Prostate gland (tissue), 2 donors: ENCODE measurements at regions not wholly inside any gene's neighbourhood (a gene's known extent, or its start where the extent isn't known, plus 50 kb on each side); places are given as distances from the start of the nearest gene placed in this dataset.

ENCODE experiments used
- DNase-seq: peaks from one replicate; pipeline ENCODE4 v3.0.0-alpha.2; 2019; ENCODE audit warnings: low spot score
- H3K27ac ChIP-seq, 2 donors: fragments of 200-600 bp; sonication (generic); 2 replicates each; pipeline ENCODE4 v1.5.1; 2017 to 2019
- H3K27me3 ChIP-seq: fragments of 200-600 bp; sonication (generic); replicated peaks from 2 replicates; pipeline ENCODE4 v1.5.1; 2019; ENCODE audit not compliant: insufficient read depth
- H3K36me3 ChIP-seq, 2 donors: fragments of 200-600 bp; sonication (generic); 1 replicate in 1 of 2; 2 replicates in 1 of 2; pipeline versions ENCODE4 v1.5.1 to v1.8.1; 2017 to 2019
- H3K4me1 ChIP-seq: fragments of 200-600 bp; sonication (generic); replicated peaks from 2 replicates; pipeline ENCODE4 v1.5.1; 2019
- H3K4me3 ChIP-seq, 2 donors: fragments of 200-600 bp; sonication (generic); 2 replicates each; pipeline ENCODE4 v1.5.1; 2017 to 2019
- H3K9me3 ChIP-seq: fragments of 200-600 bp; sonication (generic); 2 replicates; pipeline ENCODE4 v1.5.1; 2017
- CTCF ChIP-seq, 4 experiments: fragments of 200-600 bp in 2 of 4; fragments of 450-650 bp in 2 of 4; sonication (generic) in 2 of 4; IDR thresholded peaks; 1 replicate in 3 of 4; 2 replicates in 1 of 4; pipeline ENCODE4 v1.5.1; 2016 to 2019; ENCODE audit warnings: antibody characterized with exemption in 4 of 4, mild to moderate bottlenecking in 2 of 4, moderate library complexity in 2 of 4
- POLR2A ChIP-seq: fragments of 450-650 bp; IDR thresholded peaks from one replicate; pipeline ENCODE4 v1.6.1; 2016; ENCODE audit warnings: antibody characterized with exemption, mild to moderate bottlenecking
- POLR2AphosphoS5 ChIP-seq: sonication (generic); formaldehyde crosslinking; IDR thresholded peaks from one replicate; pipeline ENCODE4 v1.6.1; 2017; ENCODE audit warnings: antibody characterized with exemption
- WGBS: methylation state at CpG from one replicate; pipeline ENCODE4 v1.1.5; 2018; 5-methylcytosine and 5-hydroxymethylcytosine counted together
- intact Hi-C: fragments of 100-400 bp; cut with DNase I; formaldehyde crosslinking; loops from one replicate; pipeline ENCODE4 v1.14.2; 2022

GRCh38 chr7:84813376-84813775 is 373.5 kb downstream of the SEMA3D start:
- Histone ChIP-seq H3K27ac (no peak overlapping the region), H3K4me1 (no peaks in the 10 kb centered on the region), H3K4me3 (no peak overlapping the region), H3K9me3 (no peaks in the 10 kb centered on the region), H3K27me3 (no peaks in the 10 kb centered on the region), H3K36me3 (no peaks in the 10 kb centered on the region)
- WGBS: 35% methylated on average over 2 of the region's 2 CpGs
- DNase-seq: no peak
- intact Hi-C loops: no loop called here
- no peak for TF ChIP-seq CTCF (IDR thresholded peaks at IDR 0.05)
- TF ChIP-seq POLR2A: no peak
- no peak for TF ChIP-seq POLR2AphosphoS5

- no peak for DNase-seq
- TF ChIP-seq POLR2AphosphoS5 (no peak), CTCF (IDR thresholded peaks at IDR 0.05) (no peak), POLR2A (no peak)
- Histone ChIP-seq H3K27me3 (no peaks in the 10 kb centered on the region), H3K9me3 (no peaks in the 10 kb centered on the region), H3K4me3 (no peak overlapping the region), H3K27ac (no peak overlapping the region), H3K36me3 (no peaks in the 10 kb centered on the region), H3K4me1 (no peaks in the 10 kb centered on the region)
- 72% methylated on average over 2 of the region's 2 CpGs for WGBS
- intact Hi-C loops: no loop called here
These were observed 374.8 kb downstream of the SEMA3D start for GRCh38 chr7:84812021-84812420.

GRCh38 chr7:84811362-84811761 is 375.5 kb downstream of the SEMA3D start:
- intact Hi-C loops: no loop called here
- WGBS: 39% methylated on average over 1 of the region's 1 CpG
- no peaks in the 10 kb centered on the region for H3K27me3 ChIP-seq
- no peaks in the 10 kb centered on the region for H3K4me1 ChIP-seq
- DNase-seq: no peak
- H3K4me3 ChIP-seq: no peak overlapping the region
- H3K36me3 ChIP-seq: no peaks in the 10 kb centered on the region
- no peak overlapping the region for H3K27ac ChIP-seq
- TF ChIP-seq CTCF (IDR thresholded peaks at IDR 0.05) (no peak), POLR2AphosphoS5 (no peak), POLR2A (no peak)
- no peaks in the 10 kb centered on the region for H3K9me3 ChIP-seq

- TF ChIP-seq POLR2A (no peak), POLR2AphosphoS5 (no peak), CTCF (IDR thresholded peaks at IDR 0.05) (no peak)
- H3K4me1 ChIP-seq: no peaks in the 10 kb centered on the region
- H3K4me3 ChIP-seq: no peak overlapping the region
- H3K27me3 ChIP-seq: no peaks in the 10 kb centered on the region
- intact Hi-C loops: no loop called here
- no peak overlapping the region for H3K27ac ChIP-seq
- H3K9me3 ChIP-seq: no peaks in the 10 kb centered on the region
- no peak for DNase-seq
- no peaks in the 10 kb centered on the region for H3K36me3 ChIP-seq
- 83% methylated on average over 1 of the region's 1 CpG for WGBS
These were observed 377.0 kb downstream of the SEMA3D start for GRCh38 chr7:84809877-84810276.

- Histone ChIP-seq H3K27me3 (no peaks in the 10 kb centered on the region), H3K27ac (no peak overlapping the region), H3K36me3 (no peaks in the 10 kb centered on the region), H3K9me3 (no peaks in the 10 kb centered on the region), H3K4me3 (no peak overlapping the region), H3K4me1 (no peaks in the 10 kb centered on the region)
- intact Hi-C loops: no loop called here
- no peak for TF ChIP-seq POLR2A
- no peak for TF ChIP-seq CTCF (IDR thresholded peaks at IDR 0.05)
- TF ChIP-seq POLR2AphosphoS5: no peak
- 81% methylated on average over 3 of the region's 3 CpGs for WGBS
- DNase-seq: no peak
These were observed 382.9 kb downstream of the SEMA3D start for GRCh38 chr7:84803979-84804378.
